ENCODE measurements at regions not wholly inside any gene's neighbourhood (a gene's known extent, or its start where the extent isn't known, plus 50 kb on each side); places are given as distances from the start of the nearest gene placed in this dataset.

GRCh38 chr5:85951707-85952210 lies 666.0 kb upstream of the COX7C start:
- H3K27me3 ChIP-seq = no peaks in the 10 kb centered on the region

GRCh38 chr5:85952680-85953079 lies 665.1 kb upstream of the COX7C start:
- Histone ChIP-seq H3K9me3 (no peaks in the 10 kb centered on the region), H3K4me3 (no peak overlapping the region), H3K27me3 (no peaks in the 10 kb centered on the region), H3K36me3 (no peaks in the 10 kb centered on the region), H3K4me1 (no peaks in the 10 kb centered on the region), H3K27ac (no peak overlapping the region)
- ATAC-seq (no peak), DNase-seq (no peak), FAIRE-seq (peak; percentile 5)
- TF ChIP-seq CTCF (IDR thresholded peaks at IDR 0.05) = no peak
- WGBS, 2 donors = 61 to 91% methylated on average over 2 of the region's 2 CpGs
- intact Hi-C loops (cut with DNase I) = no loop called here

More at GRCh38 chr5:85951707-85952210, 666.0 kb upstream of the COX7C start:
- ATAC-seq (no peak), FAIRE-seq (no peak), DNase-seq (no peak)
- Histone ChIP-seq H3K4me3 (no peak overlapping the region), H3K36me3 (no peaks in the 10 kb centered on the region), H3K9me3 (no peaks in the 10 kb centered on the region), H3K4me1 (no peaks in the 10 kb centered on the region), H3K27ac (no peak overlapping the region)
- no peak for TF ChIP-seq CTCF (IDR thresholded peaks at IDR 0.05)
- intact Hi-C loops (cut with DNase I) = no loop called here
- 67 to 83% methylated on average over 3 of the region's 3 CpGs for WGBS, 2 donors

- H3K36me3 ChIP-seq = no peaks in the 10 kb centered on the region
- ATAC-seq (no peak), FAIRE-seq (no peak), DNase-seq (no peak)
- no peak overlapping the region for H3K4me3 ChIP-seq
- H3K9me3 ChIP-seq = no peaks in the 10 kb centered on the region
- H3K27me3 ChIP-seq = no peaks in the 10 kb centered on the region
- H3K4me1 ChIP-seq = no peaks in the 10 kb centered on the region
- intact Hi-C loops (cut with DNase I) = no loop called here
- no peak overlapping the region for H3K27ac ChIP-seq
- no peak for TF ChIP-seq CTCF (IDR thresholded peaks at IDR 0.05)
- WGBS, 2 donors = 56 to 75% methylated on average over 4 of the region's 4 CpGs
These were observed 650.1 kb upstream of the COX7C start for GRCh38 chr5:85967681-85968080.

GRCh38 chr5:85972539-85972938 lies 645.2 kb upstream of the COX7C start:
- Histone ChIP-seq H3K4me1 (no peaks in the 10 kb centered on the region), H3K36me3 (no peaks in the 10 kb centered on the region), H3K4me3 (no peak overlapping the region), H3K27ac (no peak overlapping the region), H3K27me3 (no peaks in the 10 kb centered on the region), H3K9me3 (no peaks in the 10 kb centered on the region)
- DNase-seq = no peak
- WGBS, 2 donors = 60 to 79% methylated on average over 4 of the region's 4 CpGs
- no peak for FAIRE-seq
- ATAC-seq = no peak
- no peak for TF ChIP-seq CTCF (IDR thresholded peaks at IDR 0.05)
- intact Hi-C loops (cut with DNase I) = no loop called here

- no peak for FAIRE-seq
- no peak overlapping the region for H3K27ac ChIP-seq
- H3K4me1 ChIP-seq = no peaks in the 10 kb centered on the region
- TF ChIP-seq CTCF (IDR thresholded peaks at IDR 0.05) = no peak
- ATAC-seq = no peak
- intact Hi-C loops (cut with DNase I) = no loop called here
- DNase-seq = no peak
- 49 to 73% methylated on average over 1 of the region's 1 CpG for WGBS, 2 donors
- H3K4me3 ChIP-seq = no peak overlapping the region
- no peaks in the 10 kb centered on the region for H3K27me3 ChIP-seq
- no peaks in the 10 kb centered on the region for H3K9me3 ChIP-seq
- no peaks in the 10 kb centered on the region for H3K36me3 ChIP-seq
These were observed 632.6 kb upstream of the COX7C start for GRCh38 chr5:85985167-85985566.

All from pancreas (tissue), 10 donors.